GM12873 (cell line): ENCODE measurements at regions not wholly inside any gene's neighbourhood (a gene's known extent, or its start where the extent isn't known, plus 50 kb on each side); places are given as distances from the start of the nearest gene placed in this dataset.

Experiments used
- TF ChIP-seq, protein P1 (sequence below): IDR thresholded peaks from 2 replicates; pipeline ENCODE4 v1.5.1; 2012; ENCODE audit warnings: low read depth, mild to moderate bottlenecking, moderate library complexity, low read length, control low read depth; ENCODE audit not compliant: insufficient read depth; ENCODE audit errors: missing control alignments

DNA sequence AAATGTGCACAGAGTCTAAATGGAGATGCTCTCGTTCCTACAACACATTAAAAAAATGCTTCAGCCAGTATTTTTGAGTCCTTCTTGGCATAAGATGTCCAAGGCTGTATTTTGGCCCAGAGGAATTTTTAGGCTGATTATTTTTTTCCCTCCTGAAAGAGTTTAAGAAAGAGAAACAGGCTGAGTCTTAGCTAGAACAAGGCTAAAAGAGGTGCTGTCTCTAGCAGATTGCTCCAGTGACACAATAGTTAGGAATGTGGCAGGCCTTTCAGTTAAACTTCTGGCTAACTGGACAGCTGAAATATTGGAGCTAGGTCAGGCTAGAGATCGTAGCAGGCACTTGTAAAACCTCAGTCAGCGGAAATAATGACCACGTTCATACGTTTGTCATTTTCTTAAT is 271.4 kb upstream of the RARB start:
- TF ChIP-seq, protein P1, sequence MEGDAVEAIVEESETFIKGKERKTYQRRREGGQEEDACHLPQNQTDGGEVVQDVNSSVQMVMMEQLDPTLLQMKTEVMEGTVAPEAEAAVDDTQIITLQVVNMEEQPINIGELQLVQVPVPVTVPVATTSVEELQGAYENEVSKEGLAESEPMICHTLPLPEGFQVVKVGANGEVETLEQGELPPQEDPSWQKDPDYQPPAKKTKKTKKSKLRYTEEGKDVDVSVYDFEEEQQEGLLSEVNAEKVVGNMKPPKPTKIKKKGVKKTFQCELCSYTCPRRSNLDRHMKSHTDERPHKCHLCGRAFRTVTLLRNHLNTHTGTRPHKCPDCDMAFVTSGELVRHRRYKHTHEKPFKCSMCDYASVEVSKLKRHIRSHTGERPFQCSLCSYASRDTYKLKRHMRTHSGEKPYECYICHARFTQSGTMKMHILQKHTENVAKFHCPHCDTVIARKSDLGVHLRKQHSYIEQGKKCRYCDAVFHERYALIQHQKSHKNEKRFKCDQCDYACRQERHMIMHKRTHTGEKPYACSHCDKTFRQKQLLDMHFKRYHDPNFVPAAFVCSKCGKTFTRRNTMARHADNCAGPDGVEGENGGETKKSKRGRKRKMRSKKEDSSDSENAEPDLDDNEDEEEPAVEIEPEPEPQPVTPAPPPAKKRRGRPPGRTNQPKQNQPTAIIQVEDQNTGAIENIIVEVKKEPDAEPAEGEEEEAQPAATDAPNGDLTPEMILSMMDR, result no peak

DNA sequence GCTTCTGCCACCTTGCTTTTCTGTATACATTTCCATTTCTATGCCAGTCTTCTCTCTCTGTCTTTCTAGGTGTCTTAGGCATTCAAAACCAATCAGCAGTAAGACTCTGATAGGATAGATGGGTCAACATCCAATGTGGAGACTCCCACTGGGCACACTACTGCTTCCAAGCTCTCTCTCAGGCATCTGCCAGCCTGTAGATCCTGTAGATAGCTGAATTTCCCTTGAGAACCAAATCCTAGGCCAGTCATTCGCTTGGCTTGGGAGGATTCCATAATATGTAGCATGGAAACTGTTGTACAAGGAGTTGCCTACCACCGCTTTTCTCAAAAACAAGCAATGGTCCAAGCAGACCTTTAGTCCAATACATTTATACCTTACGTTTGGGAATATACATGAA is 262.8 kb upstream of the RARB start:
- TF ChIP-seq, protein P1, result no peak

DNA sequence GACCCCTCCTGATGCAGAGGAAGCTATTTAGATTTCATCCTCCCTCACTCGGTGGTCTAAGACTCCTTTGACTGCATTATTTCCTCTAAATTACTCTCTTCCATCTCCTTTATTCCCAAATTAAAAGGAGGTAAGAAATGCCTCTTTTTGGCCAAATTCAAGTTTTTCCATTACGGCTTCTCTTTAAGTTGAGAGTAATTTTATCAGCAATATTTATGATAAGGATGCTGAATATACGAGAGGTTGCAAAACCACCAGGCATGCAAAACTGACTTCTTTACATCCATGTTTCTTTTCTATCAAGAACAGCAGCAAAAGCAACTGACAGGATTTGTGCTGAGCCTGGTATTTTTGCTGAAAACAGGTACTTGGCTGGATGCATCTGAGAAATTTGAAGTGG is 262.0 kb upstream of the RARB start:
- TF ChIP-seq, protein P1, result no peak

DNA sequence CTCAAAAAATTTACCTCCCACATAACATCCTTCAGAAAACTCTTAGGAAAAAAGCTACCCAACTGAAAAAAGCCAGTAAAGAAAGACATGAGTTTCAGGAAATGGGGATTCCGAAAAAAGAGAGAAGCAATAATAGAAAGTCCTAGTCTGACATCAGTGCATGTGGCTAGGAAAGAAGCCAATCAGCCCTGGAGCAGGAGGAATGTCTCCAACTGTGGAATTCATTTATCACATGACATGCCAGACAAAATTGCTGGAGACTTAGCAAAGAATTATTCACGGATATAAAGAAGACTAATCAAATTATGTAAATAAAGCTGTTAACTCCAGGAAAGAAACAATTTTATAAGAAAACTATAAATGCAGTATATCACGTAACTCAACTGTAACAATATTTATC is 258.9 kb upstream of the RARB start:
- TF ChIP-seq, protein P1, result no peak

DNA sequence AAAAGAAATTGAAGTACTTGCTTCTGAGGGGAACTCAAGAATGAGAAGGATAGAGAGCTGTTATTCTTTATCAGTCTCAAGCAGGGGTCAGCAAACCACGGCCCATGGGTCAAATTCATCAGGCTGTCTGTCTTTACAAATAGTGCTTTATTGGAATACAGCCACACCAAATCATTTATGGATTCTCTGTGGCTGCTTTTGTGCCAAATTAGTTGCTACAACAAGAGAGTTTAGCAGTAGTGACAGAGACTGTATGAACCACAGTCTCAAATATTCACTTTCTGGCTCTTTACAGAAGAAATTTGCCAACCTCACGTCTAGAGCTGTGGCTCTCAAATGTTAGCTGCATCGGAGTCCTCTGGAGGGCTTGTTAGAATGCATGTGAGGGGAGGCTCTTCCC is 258.0 kb upstream of the RARB start:
- TF ChIP-seq, protein P1, result no peak

DNA sequence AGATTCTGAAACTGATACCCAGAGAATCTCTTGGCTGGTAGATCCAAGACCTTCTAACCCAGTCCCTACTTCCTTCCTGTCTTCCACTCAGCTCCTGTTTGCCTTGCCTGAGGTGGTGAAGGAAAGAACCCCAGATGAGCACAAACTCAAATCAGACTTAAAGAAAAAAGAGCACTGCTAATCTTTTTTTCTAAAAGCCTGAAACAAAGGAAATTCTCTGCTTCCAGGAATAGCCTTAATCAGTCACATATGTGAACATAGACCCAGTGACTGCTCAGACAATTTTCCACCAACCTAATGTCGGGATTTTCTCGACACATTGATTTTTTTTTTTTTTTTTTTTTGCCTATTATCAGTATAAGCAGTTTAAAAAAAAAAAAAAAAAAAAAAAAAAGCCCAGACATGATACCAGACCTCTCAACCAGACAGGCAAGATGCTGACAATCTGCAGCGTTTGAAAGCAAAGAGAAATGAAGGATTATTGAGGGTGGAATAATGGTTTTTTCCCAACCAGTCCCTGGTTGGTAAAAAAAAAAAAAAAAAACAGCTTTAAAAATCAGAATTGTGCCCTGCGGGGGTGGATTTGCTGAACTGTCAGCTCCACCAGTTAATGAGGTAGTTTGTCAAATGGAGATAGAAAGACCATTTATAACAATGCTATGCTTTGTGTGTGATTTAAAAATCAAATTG is 256.8 kb upstream of the RARB start:
- TF ChIP-seq, protein P1, result no peak

DNA sequence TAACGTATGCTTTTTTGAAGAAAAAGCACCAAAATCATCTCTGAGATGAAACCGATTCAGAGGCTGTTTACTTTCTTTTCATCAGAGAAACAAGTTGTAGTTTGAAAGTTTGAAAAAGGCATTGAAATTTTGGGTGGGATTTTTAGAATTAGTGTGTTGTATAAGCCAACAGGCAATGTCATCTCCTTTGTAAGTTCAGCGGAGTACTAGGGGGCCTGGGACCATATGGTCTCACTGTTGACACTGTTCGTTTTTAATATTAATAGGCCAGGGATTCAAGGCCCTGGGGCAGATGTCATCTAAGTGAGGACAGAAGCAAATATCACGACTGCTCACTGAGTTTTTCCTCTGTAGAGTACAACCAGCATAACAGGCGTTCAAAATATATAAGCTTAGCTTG is 256.2 kb upstream of the RARB start:
- TF ChIP-seq, protein P1, result no peak

DNA sequence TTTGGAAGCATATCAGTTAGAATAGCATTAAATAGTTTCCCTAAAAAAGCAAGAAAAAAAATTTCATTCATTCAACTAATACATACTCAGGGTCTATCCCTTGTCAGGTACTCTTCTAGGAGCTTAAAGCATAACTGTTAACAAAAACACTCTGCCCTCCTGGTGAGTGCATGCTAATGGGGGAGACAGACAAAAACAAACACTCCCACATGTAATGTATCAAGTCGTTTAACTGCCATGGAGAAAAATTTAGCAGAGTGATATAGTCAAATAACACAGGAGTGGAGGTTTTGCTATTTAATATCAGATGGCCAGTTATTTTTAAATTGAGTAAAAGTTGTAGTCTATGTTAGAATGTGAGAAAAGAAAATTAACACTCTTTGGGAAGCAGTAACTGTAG is 254.5 kb upstream of the RARB start:
- TF ChIP-seq, protein P1, result no peak
